HepG2 (cell line): ENCODE measurements at regions not wholly inside any gene's neighbourhood (a gene's known extent, or its start where the extent isn't known, plus 50 kb on each side); places are given as distances from the start of the nearest gene placed in this dataset.

ENCODE experiments used
- ATAC-seq: fragments of 200-7000 bp; cut with Tn5 transposase; 3 replicates; pipeline ENCODE4 v1.9.1; 2020; ENCODE audit warnings: mild to moderate bottlenecking, moderate library complexity
- BruUV-seq: library from RNA; stranded (reverse); fragments of 400-500 nt; replicated peaks from 2 replicates; lab custom pipeline; 2021; lab: Mats Ljungman, UMichigan
- CTCF ChIA-PET: fragments of 300-600 bp; formaldehyde crosslinking; extraction: SDS; loops from one replicate; lab custom pipeline; 2021; ENCODE audit warnings: low total read pairs, inconsistent platforms, low intra/inter-chr PET ratio; lab: Yijun Ruan, JAX
- POLR2A ChIA-PET: fragments of 350-600 bp; sonication (Branson Sonifier 250); formaldehyde crosslinking; loops from one replicate; lab custom pipeline; 2020; ENCODE audit warnings: antibody characterized with exemption, inconsistent platforms; lab: Yijun Ruan, JAX
- DNase-seq: peaks from one replicate; pipeline ENCODE4 v3.0.0-alpha.2; 2015; ENCODE audit warnings: low spot score
- FAIRE-seq: peaks from 3 replicates; lab custom pipeline; 2011; peaks lifted over from hg19 to GRCh38; lab: Jason Lieb, UNC
- H2AFZ ChIP-seq: one replicate; pipeline ENCODE4 v1.6.1; 2011; ENCODE audit warnings: low read length, inconsistent platforms
- H3K27ac ChIP-seq: fragments of 300-600 bp; 3 replicates; pipeline ENCODE4 v1.8.0; 2011; ENCODE audit warnings: mixed run types, mild to moderate bottlenecking, mixed read lengths, low read length, inconsistent platforms; ENCODE audit not compliant: insufficient read depth; ENCODE audit errors: extremely low read length
- H3K27me3 ChIP-seq, 2 experiments: fragments of 200-600 bp in 1 of 2; 2 replicates in 1 of 2; 3 replicates in 1 of 2; pipeline versions ENCODE4 v1.6.0 to v1.8.0; 2011; ENCODE audit warnings: low read length in 2 of 2, mild to moderate bottlenecking in 2 of 2, moderate library complexity in 2 of 2, inconsistent platforms in 1 of 2; ENCODE audit not compliant: insufficient read depth in 2 of 2, control insufficient read depth in 1 of 2
- H3K36me3 ChIP-seq, 2 experiments: fragments of 200-600 bp in 1 of 2; replicated peaks in 1 of 2; 2 replicates in 1 of 2; 3 replicates in 1 of 2; pipeline versions ENCODE4 v1.5.1 to v1.8.0; 2011; ENCODE audit warnings: low read length in 2 of 2, inconsistent platforms in 1 of 2; ENCODE audit not compliant: insufficient read depth in 2 of 2, control insufficient read depth in 1 of 2
- H3K4me1 ChIP-seq: 2 replicates; pipeline ENCODE4 v1.5.1; 2012; ENCODE audit warnings: low read length, inconsistent platforms; ENCODE audit not compliant: insufficient read depth
- H3K4me2 ChIP-seq: 2 replicates; pipeline ENCODE4 v1.6.0; 2011; ENCODE audit warnings: low read depth, low read length, inconsistent platforms
- H3K4me3 ChIP-seq, 3 experiments: fragments of 200-600 bp in 1 of 3; sonication (generic), shearing (Covaris generic) in 1 of 3; replicated peaks in 1 of 3; 2 replicates each; pipeline ENCODE4 v1.5.1; 2011 to 2016; ENCODE audit warnings: low read length in 3 of 3, inconsistent platforms in 2 of 3, low read depth in 2 of 3, mild to moderate bottlenecking in 2 of 3, control low read depth in 1 of 3, mixed read lengths in 1 of 3; ENCODE audit not compliant: insufficient read depth in 1 of 3
- H3K79me2 ChIP-seq: one replicate; pipeline ENCODE4 v1.6.1; 2011; ENCODE audit warnings: low read length, inconsistent platforms; ENCODE audit not compliant: insufficient read depth
- H3K9ac ChIP-seq: 2 replicates; pipeline ENCODE4 v1.6.0; 2011; ENCODE audit warnings: mild to moderate bottlenecking, low read depth, low read length, inconsistent platforms; ENCODE audit not compliant: insufficient read depth
- H3K9me3 ChIP-seq: 2 replicates; pipeline ENCODE4 v1.5.1; 2012; ENCODE audit warnings: mild to moderate bottlenecking, low read length
- H4K20me1 ChIP-seq: 2 replicates; pipeline ENCODE4 v1.6.0; 2011; ENCODE audit warnings: inconsistent platforms, mild to moderate bottlenecking, low read length, moderate library complexity; ENCODE audit not compliant: insufficient read depth
- FOXK1 ChIP-seq: sonication (generic); formaldehyde crosslinking; IDR thresholded peaks from 2 replicates; pipeline ENCODE4 v1.4.0; 2020; ENCODE audit warnings: low read depth, missing genetic modification reagents, borderline replicate concordance
- ZKSCAN5 ChIP-seq: sonication (generic); formaldehyde crosslinking; IDR thresholded peaks from 2 replicates; pipeline ENCODE4 v1.5.1; 2020; ENCODE audit warnings: mild to moderate bottlenecking, missing genetic modification reagents
- ZNF256 ChIP-seq: sonication (generic); formaldehyde crosslinking; conservative IDR thresholded peaks from 2 replicates; pipeline ENCODE4 v1.4.0; 2020; ENCODE audit warnings: missing genetic modification reagents
- ZNF775 ChIP-seq: sonication (generic); formaldehyde crosslinking; IDR thresholded peaks from 2 replicates; pipeline ENCODE4 v1.4.0; 2020; ENCODE audit warnings: missing genetic modification reagents, mild to moderate bottlenecking, moderate library complexity, borderline replicate concordance
- WGBS: methylation state at CpG from one replicate; pipeline ENCODE4 v1.1.6; 2017; ENCODE audit warnings: low lambda C conversion rate; 5-methylcytosine and 5-hydroxymethylcytosine counted together
- in situ Hi-C: cut with HindIII; loops from 2 replicates; pipeline ENCODE4 v1.10.0; 2017; ENCODE audit warnings: low pct_unique_long_range_greater_than_20kb; ENCODE audit not compliant: extremely low pct_ligation_motif_present
- intact Hi-C: fragments of 100-400 bp; cut with micrococcal nuclease; formaldehyde crosslinking; loops from one replicate; pipeline ENCODE4 v1.10.0; 2022; ENCODE audit not compliant: unreplicated experiment
- TF ChIP-seq, protein P1 (sequence below): sonication (generic); formaldehyde crosslinking; IDR thresholded peaks from 2 replicates; pipeline ENCODE4 v1.4.0; 2020; ENCODE audit warnings: missing genetic modification reagents
- TF ChIP-seq, protein P2 (sequence below): sonication (generic); formaldehyde crosslinking; IDR thresholded peaks from 2 replicates; pipeline ENCODE4 v1.4.0; 2020; ENCODE audit warnings: missing genetic modification reagents

DNA sequence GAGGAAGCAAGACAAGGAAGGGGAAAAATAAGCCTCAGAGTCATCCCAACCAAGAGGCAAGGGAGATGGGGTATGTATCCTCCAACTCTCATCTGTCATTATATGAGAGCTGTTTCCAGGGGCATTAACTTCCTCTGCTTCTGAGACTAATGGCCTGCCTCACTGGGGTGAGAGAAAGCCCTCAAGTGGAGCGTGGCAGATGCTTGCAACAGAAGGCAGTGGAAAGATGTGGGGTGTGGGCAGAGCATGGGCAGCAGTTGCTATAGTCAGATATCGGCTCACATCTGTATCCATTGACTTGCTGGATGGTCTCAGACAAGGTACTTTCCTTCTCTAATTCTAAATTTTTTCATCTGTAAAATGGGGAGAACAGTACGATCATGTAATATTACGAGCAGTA lies 81.7 kb upstream of the PLCL2 start:
- intact Hi-C loops (no loop called here), in situ Hi-C loops (no loop called here)
- FAIRE-seq (no peak), DNase-seq (no peak), ATAC-seq (no peak)
- H2AFZ ChIP-seq = no peak overlapping the region
- H3K4me1 ChIP-seq = no peaks in the 10 kb centered on the region
- H4K20me1 ChIP-seq = no peaks in the 10 kb centered on the region
- H3K36me3 ChIP-seq = no peaks in the 10 kb centered on the region
- no TSS peak for BruUV-seq
- ChIA-PET POLR2A (no interaction called here), CTCF (no interaction called here)
- no peak overlapping the region for H3K27ac ChIP-seq
- 17% methylated on average over 4 of the region's 4 CpGs for WGBS
- H3K9ac ChIP-seq = no peak overlapping the region
- H3K27me3 ChIP-seq = no peaks in the 10 kb centered on the region; a peak in 1 of 5 replicates
- H3K4me3 ChIP-seq = no peak overlapping the region
- TF ChIP-seq ZNF775 (CRISPR knock-in tag) = no peak
- TF ChIP-seq, protein P1, sequence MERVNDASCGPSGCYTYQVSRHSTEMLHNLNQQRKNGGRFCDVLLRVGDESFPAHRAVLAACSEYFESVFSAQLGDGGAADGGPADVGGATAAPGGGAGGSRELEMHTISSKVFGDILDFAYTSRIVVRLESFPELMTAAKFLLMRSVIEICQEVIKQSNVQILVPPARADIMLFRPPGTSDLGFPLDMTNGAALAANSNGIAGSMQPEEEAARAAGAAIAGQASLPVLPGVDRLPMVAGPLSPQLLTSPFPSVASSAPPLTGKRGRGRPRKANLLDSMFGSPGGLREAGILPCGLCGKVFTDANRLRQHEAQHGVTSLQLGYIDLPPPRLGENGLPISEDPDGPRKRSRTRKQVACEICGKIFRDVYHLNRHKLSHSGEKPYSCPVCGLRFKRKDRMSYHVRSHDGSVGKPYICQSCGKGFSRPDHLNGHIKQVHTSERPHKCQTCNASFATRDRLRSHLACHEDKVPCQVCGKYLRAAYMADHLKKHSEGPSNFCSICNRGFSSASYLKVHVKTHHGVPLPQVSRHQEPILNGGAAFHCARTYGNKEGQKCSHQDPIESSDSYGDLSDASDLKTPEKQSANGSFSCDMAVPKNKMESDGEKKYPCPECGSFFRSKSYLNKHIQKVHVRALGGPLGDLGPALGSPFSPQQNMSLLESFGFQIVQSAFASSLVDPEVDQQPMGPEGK (CRISPR knock-in tag) = no peak
- no peaks in the 10 kb centered on the region for H3K79me2 ChIP-seq
- no peak overlapping the region for H3K4me2 ChIP-seq
- H3K9me3 ChIP-seq = no peaks in the 10 kb centered on the region

DNA sequence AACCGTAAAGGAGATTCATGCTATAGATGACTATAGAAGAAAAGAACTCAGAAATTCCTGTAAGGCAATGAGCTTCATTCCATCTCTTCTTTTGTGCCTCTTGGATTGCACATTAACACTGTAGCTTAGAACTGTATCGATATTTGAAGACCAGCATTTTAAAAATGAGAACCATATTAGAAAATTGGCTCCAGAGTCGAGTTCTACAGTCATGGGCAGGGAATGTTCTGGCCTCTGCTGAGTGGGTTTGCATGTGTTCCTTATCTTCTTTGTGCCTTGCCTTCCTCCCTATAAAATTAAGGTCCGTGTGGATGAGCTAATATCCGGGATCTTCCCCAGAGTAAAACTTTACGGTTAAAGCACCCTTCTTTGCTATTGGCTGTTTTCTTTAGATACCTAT lies 77.4 kb upstream of the PLCL2 start:
- no TSS peak for BruUV-seq
- Histone ChIP-seq H3K9me3 (no peaks in the 10 kb centered on the region), H3K4me1 (no peaks in the 10 kb centered on the region), H3K27me3 (no peaks in the 10 kb centered on the region; a peak in 1 of 5 replicates), H2AFZ (no peak overlapping the region), H3K79me2 (no peaks in the 10 kb centered on the region), H3K4me2 (no peak overlapping the region), H4K20me1 (no peaks in the 10 kb centered on the region), H3K9ac (no peak overlapping the region), H3K27ac (no peak overlapping the region), H3K36me3 (no peaks in the 10 kb centered on the region), H3K4me3 (no peak overlapping the region)
- DNase-seq = no peak
- ATAC-seq = no peak
- intact Hi-C loops (no loop called here), in situ Hi-C loops (no loop called here)
- ChIA-PET CTCF (no interaction called here), POLR2A (no interaction called here)
- under 1% methylated on average over 6 of the region's 6 CpGs for WGBS
- no peak for FAIRE-seq
- TF ChIP-seq, protein P2, sequence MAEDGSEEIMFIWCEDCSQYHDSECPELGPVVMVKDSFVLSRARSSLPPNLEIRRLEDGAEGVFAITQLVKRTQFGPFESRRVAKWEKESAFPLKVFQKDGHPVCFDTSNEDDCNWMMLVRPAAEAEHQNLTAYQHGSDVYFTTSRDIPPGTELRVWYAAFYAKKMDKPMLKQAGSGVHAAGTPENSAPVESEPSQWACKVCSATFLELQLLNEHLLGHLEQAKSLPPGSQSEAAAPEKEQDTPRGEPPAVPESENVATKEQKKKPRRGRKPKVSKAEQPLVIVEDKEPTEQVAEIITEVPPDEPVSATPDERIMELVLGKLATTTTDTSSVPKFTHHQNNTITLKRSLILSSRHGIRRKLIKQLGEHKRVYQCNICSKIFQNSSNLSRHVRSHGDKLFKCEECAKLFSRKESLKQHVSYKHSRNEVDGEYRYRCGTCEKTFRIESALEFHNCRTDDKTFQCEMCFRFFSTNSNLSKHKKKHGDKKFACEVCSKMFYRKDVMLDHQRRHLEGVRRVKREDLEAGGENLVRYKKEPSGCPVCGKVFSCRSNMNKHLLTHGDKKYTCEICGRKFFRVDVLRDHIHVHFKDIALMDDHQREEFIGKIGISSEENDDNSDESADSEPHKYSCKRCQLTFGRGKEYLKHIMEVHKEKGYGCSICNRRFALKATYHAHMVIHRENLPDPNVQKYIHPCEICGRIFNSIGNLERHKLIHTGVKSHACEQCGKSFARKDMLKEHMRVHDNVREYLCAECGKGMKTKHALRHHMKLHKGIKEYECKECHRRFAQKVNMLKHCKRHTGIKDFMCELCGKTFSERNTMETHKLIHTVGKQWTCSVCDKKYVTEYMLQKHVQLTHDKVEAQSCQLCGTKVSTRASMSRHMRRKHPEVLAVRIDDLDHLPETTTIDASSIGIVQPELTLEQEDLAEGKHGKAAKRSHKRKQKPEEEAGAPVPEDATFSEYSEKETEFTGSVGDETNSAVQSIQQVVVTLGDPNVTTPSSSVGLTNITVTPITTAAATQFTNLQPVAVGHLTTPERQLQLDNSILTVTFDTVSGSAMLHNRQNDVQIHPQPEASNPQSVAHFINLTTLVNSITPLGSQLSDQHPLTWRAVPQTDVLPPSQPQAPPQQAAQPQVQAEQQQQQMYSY (CRISPR knock-in tag) = no peak
- TF ChIP-seq ZNF256 (CRISPR knock-in tag) = no peak
- TF ChIP-seq ZKSCAN5 (CRISPR knock-in tag) = no peak
- TF ChIP-seq FOXK1 (CRISPR knock-in tag) = no peak
